GM12875 (cell line): ENCODE measurements at regions not wholly inside any gene's neighbourhood (a gene's known extent, or its start where the extent isn't known, plus 50 kb on each side); places are given as distances from the start of the nearest gene placed in this dataset.
"Not testable (repeated sequence)": the region's sequence is repeated elsewhere in the genome, so short reads cannot be mapped to it uniquely, and the experiment has no call there.

Source experiments
- H3K4me3 ChIP-seq: one replicate; pipeline ENCODE4 v1.5.1; 2011; ENCODE audit warnings: low read depth, low read length, control low read depth
- CTCF ChIP-seq: IDR thresholded peaks from 2 replicates; pipeline ENCODE4 v1.5.1; 2011; ENCODE audit warnings: low read depth, mild to moderate bottlenecking, control low read depth, inconsistent platforms, low read length, moderate library complexity, borderline replicate concordance; ENCODE audit not compliant: insufficient read depth

DNA sequence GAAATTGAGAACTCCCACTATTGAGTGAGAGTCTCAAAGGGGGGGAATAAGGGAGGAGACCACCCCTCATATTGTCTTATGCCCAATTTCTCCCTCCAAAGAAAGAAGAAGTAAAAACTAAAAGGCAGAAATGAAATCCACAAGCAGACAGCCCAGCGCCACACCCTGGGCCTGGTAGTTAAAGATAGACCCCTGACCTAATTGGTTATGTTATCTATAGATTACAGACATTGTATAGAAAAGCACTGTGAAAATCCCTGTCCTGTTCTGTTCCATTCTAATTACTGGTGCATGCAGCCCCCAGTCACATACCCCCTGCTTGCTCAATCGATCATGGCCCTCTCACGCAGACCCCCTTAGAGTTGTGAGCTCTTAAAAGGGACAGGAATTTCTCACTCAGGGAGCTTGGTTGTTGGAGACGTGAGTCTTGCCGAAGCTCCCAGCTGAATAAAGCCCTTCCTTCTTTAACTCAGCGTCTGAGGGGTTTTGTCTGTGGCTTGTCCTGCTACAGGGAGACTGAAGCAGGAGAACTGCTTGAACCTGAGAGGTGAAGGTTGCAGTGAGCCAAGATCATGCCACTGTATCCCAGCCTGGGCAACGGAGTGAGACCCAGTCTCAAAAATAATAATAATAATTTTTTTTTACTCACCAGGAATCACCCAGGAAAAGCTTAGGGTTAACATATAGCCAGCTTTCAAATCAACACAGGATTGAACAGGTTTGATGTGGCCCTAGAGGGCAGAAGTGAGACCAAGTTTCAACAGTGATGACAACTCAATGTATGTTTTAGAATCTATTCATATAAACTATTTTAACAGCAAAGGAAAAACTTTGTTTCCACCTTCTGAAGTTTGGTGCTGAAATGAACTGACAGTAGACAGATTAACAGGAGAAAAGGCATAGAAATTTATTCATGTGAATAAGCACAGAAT is 181.4 kb upstream of the NDUFV2 start:
- TF ChIP-seq CTCF, result 0 out of 2 replicates have a peak, but pooled peaks have one; percentile 4
- H3K4me3 ChIP-seq, result not testable (repeated sequence)

GRCh38 chr18:8926464-8926863 is 176.0 kb upstream of the NDUFV2 start:
- no peak for TF ChIP-seq CTCF
- H3K4me3 ChIP-seq, result no peak overlapping the region

- TF ChIP-seq CTCF, result no peak
- H3K4me3 ChIP-seq, result no peak overlapping the region
These were observed 174.5 kb upstream of the NDUFV2 start for GRCh38 chr18:8928044-8928443.

GRCh38 chr18:8928847-8929780 is 173.4 kb upstream of the NDUFV2 start:
- no peak overlapping the region for H3K4me3 ChIP-seq
- no peak for TF ChIP-seq CTCF

DNA sequence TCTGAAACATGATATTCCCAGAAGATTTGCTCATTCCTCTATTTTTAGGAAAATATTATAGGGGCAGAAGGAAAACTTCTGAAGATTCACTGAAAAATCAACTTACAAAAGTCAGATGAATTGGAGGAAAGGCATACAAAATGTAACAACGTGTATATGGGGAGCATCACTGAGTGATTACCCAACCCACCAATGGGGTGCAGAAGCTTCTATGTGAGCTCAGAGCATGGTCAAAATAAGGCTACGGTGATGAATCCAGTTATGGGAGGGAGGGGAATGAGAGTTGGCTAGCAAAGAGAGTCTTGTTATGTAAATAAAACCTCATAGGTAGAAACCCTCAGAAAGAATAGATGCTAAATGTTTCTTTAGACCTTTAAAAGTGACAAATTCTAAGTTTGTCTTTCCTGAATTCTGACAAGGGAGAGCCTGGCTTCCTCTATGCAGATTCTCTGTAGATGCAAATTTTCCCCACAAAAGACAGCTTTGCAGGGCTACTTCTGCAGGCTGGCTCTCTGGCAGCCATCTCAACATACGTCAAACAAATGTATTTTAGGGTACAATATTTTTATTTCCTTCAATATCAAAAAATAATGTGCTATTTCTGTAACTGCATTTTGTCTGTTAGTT is 171.4 kb upstream of the NDUFV2 start:
- H3K4me3 ChIP-seq, result no peak overlapping the region
- TF ChIP-seq CTCF, result no peak

DNA sequence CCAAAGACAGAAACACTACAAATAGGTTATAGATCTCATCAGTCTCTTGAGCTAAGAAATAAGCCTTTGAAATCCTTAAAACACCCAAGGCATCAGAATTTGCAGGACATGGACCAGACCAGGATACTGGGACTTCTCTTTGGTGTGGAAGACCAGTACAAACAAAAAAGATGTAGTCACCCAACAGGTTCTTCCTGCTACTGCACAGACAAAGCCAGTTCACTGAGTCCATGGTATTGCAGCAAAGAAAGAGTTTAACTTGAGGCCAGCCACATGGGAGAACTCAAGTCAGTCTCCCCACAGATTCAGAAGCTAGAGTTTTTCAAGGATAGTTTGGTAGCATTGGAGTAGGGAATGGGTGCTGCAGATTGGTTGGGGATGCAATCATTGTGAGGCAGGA is 169.6 kb upstream of the NDUFV2 start:
- no peak overlapping the region for H3K4me3 ChIP-seq

More for the DNA sequence above, 169.6 kb upstream of the NDUFV2 start:
- no peak for TF ChIP-seq CTCF
